GM21786 (cell line): ENCODE measurements at regions not wholly inside any gene's neighbourhood (a gene's known extent, or its start where the extent isn't known, plus 50 kb on each side); places are given as distances from the start of the nearest gene placed in this dataset.
"Not testable (repeated sequence)": the region's sequence is repeated elsewhere in the genome, so short reads cannot be mapped to it uniquely, and the experiment has no call there.

ENCODE experiments used
- ATAC-seq: cut with Tn5 transposase; IDR thresholded peaks from one replicate; pipeline ENCODE4 v1.9.1; 2021; ENCODE audit not compliant: unreplicated experiment

DNA sequence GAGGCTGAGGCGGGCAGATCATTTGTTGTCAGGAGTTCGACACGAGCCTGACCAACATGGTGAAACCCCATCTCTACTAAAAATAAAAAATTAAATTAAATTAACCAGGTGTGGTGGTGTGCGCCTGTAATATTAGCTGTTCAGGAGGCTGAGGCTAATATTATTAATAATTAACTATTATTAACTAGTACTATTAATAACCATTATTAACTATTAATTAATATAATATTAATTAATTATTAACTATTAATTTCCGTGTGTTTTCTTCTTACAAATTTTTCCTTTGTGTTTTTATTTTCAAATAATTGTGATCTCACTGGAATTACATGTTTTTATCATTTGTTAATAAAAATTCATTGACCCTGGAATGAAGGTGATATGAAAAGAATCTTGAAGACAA is 557.4 kb upstream of the ADGRB3 start:
- no peak for ATAC-seq

DNA sequence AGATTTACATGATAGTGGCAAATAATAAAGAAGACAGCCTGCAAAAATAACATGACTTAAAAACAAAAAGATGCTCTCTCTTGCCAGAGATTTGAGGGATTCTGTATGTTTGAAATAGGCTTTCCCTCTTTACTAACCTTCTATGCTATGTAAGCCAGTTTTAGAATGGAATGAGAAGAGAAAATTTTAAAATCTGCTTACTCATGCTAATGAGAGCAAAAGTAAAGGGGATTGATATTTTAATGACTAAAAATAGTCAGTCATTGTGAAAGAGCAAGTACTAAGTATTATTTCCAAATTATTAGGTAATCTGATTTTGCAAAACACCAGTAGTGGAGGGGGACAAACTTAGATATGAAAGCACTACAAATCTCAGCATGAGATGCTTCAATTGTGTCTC is 563.3 kb upstream of the ADGRB3 start:
- ATAC-seq, result no peak

DNA sequence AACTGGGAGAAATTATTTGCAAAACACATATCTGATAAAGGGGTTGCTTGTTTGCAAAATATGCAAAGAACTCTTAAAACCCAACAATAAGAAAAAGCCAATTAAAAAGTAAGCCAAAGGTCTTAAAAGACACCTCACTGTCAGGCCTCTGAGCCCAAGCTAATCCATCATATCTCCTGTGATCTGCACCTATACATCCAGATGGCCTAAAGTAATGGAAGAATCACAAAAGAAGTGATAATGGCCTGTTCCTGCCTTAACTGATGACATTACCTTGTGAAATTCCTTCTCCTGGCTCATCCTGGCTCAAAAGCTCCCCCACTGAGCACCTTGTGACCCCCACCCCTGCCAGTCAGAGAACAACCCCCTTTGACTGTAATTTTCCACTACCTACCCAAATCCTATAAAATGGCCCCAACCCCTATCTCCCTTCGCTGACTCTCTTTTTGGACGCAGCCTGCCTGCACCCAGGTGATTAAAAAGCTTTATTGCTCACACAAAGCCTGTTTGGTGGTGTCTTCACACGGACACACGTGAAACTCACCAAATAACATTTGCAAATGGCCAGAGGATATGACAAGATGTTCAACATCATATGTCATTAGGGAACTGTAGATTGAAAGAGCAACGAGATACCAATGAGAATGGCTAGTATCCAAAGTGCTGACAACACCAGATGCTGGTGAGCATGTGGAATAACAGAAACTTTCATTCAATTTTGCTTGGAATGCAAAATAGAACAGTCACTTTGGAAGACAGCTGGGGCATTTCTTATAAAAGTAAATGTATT is 565.0 kb upstream of the ADGRB3 start:
- ATAC-seq, result no peak

DNA sequence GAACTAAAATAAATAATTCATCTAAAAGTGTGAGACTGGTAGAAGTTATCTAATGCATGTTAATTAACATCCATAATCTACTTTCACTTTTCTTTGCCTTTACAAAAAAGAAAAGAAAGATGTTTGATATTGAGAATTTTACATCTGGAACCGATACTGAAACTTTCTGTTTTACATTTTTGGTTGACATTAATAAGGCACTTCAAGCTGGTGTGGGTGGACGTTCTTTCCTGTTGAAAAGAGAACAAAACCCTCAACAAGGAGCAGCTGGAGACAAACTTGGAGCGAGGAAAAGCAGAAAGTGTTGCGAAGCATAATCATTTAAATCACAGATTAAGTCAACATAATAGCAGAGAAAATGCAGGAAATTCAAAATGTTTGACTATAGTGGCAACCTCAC is 575.2 kb upstream of the ADGRB3 start:
- ATAC-seq, result peak; percentile 81

DNA sequence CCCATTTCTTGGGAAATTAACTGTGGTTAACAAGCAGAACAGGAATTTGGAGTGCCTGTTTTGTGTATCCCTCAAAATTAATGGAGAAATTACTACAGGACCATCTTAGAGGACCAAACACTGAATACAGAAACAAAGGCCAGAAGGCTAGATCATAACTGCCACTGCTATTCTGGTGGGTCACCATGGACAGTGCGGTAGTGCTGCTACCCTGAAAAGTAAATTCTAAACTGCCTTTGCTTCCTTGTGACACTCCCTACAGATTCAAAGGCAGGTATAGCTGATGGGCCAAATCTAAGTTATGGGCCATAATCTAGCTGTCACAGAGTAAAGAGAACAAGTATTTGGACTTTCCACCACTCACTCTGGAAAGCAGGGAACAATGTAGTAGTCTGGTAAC is 575.8 kb upstream of the ADGRB3 start:
- ATAC-seq, result peak; percentile 5

DNA sequence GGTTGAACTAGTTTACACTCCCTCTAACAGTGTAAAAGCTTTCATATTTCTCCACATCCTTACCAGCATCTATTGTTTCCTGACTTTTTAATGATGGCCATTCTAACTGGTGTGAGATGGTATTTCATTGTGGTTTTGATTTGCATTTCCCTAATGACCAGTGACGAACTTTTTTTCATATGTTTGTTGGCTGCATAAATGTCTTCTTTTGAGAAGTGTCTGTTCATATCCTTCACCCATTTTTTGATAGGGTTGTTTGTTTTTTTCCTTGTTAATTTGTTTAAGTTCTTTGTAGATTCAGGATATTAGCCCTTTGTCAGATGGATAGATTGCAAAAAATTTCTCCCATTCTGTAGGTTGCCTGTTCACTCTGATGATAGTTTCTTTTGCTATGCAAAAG is 578.5 kb upstream of the ADGRB3 start:
- not testable (repeated sequence) for ATAC-seq

DNA sequence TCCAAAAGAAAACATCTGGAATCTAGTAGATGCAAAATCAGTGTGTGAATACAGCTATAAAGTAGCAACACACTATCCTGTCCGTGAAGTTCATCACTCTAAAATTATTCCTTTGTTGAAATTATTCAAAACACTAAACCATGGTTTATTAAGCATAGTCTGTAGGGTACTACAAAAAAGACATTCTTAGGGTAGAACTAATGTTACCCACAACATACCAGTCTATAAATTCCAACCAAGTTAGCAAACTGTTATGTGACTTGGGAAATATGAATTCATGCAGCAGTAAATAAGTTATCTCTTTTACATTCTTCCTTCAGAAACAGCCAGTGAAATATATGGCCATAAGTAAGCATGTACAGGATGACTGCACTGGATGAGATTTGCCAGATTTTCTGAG is 580.3 kb upstream of the ADGRB3 start:
- ATAC-seq, result no peak

DNA sequence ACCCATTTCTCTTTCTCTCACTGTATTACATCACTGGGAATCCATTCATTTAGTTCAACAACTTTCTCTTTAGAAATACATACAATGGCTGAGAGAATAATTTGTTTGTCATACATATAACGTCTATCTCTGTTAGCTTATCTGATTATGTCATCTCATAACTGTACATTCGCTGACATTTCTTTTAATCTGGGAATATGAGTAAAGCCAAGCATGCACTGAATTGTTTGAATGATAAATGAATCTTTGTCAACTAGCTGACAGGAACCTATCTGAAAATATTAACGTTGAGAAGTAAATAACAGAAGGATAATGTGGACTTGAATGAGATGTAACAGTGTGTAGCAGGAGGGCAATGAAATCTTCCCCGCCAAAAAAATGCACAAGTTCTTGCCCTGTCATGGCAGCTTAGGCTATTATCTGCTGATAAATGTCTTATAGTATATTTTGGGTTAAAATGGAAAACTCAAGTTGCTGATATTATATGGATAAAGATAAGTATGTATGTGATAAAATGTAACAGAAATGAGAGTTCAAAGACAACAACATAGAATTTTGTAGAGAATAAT is 581.2 kb upstream of the ADGRB3 start:
- ATAC-seq, result no peak

DNA sequence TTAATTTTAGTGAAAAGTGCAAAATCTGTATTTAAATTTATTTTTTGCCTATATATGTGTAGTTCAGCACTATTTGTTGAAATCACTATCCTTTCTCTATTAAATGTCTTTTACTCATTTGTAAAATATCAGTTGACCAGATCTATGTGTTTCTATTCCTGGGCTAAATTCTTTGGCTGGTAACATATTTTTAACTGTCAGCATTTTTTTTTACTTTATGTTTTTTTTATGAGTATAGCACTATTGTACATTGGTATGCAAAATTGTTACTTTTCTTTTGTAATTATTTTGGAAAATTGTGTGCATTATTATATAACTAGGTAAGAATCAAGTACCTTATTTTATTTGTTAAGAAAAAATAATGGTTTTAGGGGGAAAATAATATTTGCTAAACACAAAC is 582.8 kb upstream of the ADGRB3 start:
- no peak for ATAC-seq

DNA sequence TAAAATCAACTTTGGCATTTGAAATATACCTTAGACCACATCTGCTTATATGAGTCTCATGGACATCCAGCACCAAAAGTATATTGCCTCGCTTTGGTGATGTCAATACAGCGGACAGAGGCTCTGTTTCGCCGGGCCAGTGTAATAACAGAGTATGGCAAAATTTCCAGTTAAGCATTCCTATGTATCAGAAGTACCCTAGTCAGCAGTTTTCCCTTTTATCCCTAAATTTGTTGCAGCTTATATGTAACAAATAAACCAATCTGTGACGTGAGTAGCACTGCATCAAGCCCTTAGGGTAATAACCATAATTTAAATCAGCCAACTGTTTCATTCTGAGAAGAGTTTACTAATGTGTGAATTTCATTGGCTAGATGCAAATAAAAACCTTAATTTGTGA is 585.5 kb upstream of the ADGRB3 start:
- ATAC-seq, result no peak

DNA sequence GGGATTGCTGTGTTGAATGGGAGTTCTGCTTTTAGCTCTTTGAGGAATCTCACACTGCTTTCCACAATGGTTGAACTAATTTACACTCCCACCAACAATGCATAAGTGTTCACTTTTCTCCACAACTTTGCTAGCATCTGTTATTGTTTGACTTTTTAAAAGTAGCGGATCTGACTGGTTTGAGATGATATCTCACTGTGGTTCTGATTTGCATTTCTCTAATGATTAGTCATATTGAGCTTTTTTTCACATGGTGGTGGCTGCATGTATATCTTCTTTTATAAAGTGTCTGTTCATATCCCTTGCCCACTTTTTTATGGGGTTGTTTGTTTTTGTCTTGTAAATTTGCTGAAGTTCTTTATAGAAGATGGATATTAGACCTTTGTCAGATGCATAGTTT is 588.3 kb upstream of the ADGRB3 start:
- no peak for ATAC-seq

DNA sequence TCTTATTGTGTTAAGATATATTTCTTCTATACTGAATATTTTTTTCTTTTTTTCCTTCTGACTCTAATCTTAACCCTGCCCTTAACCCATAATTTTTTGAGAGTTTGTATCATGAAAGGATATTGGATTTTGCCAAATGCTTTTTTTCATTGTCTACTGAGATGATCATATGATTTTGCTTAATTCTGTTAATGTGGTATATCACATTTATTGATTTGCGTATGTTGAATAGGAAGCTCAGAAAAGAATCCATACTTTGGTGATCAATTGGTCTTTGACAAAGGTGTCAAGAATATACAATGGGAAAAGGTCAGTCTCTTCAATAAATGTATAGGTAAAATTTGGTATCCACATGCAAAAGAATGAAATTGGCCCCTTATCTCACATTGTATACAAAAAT is 588.8 kb upstream of the ADGRB3 start:
- no peak for ATAC-seq

DNA sequence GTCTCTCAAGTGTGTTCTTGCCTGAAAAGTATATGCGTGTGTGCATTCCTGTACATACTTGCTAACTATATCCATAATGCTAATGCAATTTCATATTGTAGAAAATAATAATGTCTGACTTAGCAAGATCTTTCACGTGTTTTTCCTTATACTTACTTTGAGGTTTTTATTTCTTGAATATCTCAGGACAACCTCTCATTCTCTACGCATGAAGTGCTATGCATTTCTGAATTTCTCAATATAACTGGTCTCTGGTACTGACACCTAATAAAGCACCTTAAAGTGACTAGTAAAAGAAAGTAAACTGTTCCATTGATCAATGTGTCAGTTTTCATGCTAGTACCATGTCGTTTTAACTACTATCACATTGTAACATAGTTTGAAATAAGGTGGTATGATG is 589.9 kb upstream of the ADGRB3 start:
- ATAC-seq, result no peak

DNA sequence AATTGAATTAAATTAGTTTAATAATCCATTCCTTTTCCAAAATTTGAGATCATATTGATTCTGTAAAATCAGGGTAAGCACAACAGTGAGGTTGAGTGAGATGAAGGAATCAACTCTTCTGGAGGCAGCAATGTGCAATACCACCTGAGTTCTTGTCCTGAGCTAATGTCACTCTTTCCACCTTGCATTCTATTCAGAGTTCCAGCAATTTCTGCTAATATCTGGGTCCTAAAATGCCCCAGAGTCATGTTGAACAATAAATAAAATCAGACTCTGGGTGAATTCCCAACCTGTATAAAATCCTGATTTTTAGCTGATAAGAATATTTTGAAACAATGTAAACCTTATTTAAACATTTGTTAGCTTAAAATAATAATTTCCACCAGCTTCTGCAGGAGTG is 590.8 kb upstream of the ADGRB3 start:
- no peak for ATAC-seq

DNA sequence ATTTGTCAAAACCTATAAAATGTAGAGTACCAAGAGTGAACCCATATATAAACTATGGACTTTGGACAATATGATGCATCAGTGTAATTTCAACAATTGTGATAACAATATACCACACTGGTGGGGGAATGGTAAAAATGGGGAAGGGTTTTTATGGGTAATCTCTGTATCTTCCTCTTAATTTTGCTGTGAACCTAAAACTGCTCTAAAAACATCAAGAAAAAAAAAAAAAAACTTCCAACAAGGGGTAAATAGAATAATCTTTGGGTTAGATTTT is 592.0 kb upstream of the ADGRB3 start:
- no peak for ATAC-seq

DNA sequence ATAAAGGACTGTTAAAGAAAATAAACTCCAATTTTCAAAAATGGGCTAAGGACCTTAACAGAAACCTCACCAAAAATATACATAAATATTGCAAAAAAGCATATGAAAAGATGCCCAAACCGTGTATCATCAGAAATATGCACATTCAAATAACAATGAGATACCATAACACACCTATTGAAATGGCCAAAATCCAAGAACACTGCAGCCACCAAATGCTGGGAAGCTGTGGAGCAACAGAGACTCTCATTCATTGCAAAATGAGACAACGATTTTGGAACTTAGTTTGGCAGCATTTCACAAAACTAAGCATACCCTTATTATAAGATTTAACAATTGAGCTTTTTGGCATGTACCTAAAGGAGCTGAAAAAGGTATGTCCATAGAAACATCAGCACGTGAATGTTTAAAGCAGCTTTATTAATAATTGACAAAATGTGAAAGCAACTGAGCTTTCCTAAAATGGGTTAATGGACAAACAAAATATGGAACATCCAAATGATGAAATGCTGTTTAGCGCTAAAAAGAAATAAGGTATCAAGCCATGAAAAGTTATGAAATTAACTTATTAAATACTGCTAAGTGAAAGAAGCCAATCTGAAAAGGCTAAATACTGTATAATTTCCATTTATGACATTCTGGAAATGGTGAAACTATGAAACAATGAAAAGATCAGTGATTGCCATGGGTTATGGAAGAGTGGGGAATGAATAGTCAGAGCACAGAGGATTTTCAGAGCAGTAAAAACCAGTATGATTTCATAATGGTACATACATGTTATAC is 592.6 kb upstream of the ADGRB3 start:
- ATAC-seq, result no peak

DNA sequence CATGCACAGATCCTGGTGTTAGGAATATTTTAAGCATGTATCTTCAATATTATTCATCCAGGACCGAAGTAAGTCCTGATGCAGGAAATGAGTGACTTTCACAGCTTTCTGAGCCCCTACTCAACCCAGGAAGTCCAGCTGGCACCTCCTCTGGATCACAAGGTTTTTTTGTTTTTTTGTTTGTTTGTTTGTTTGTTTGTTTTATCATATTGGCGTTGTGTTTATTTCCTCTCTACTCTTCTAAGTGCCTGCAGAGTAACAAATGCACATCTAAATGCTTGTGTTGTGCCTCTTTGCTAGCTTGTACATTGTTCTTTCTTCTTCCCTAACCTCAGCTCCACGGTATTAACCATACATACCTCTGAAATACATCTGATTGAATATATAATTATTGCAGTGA is 594.3 kb upstream of the ADGRB3 start:
- no peak for ATAC-seq

DNA sequence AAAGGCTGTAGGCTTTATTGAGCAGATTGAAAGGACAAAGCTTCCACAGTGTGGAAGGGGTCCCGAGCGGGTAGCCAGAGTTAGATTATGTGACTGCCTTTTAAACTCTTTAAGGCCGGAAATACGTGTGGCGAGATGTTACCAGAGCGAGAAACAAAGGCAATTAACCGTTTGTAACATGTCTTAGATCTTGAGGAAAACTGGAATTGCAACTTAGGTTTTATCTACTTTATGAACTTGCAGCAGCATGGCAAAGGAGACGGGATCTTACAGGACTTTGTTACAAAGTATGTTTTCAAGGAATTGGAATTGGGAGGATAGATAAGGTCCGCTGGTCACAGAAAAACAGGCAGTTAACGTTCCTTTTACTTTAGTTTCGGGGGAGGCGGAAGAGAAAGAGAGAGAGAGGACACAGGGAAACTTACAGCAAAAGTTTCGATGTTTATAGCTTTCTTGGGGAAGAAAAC is 594.7 kb upstream of the ADGRB3 start:
- no peak for ATAC-seq

DNA sequence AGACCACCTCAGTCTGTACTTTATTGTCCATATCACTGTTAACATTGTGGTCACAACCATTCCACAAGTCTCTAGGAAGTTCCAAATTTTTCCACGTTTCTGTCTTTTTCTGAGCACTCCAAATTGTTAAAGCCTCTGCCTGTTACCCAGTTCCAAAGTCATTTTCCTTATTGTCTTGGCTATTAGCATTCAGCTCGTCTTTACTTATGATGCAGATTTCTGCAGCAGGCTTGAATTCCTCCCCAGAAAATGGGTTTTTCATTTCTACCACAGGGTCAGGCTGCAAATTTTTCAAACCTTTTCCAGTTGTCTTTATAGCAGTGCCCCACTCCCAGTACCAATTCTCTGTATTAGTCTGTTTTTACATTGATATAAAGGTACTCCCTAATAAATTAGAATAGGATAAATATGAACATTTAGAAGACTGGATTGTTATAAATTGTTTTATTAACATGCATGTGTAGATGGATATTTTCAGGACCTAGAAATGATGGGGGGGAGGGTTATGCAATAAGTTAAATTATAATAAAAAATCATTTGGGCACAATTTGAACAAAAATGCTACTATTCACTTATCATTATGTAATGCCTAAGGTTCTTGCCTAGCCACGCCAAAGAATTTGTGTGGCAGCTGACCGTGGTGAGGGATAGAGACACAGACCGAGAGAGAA is 595.3 kb upstream of the ADGRB3 start:
- no peak for ATAC-seq

DNA sequence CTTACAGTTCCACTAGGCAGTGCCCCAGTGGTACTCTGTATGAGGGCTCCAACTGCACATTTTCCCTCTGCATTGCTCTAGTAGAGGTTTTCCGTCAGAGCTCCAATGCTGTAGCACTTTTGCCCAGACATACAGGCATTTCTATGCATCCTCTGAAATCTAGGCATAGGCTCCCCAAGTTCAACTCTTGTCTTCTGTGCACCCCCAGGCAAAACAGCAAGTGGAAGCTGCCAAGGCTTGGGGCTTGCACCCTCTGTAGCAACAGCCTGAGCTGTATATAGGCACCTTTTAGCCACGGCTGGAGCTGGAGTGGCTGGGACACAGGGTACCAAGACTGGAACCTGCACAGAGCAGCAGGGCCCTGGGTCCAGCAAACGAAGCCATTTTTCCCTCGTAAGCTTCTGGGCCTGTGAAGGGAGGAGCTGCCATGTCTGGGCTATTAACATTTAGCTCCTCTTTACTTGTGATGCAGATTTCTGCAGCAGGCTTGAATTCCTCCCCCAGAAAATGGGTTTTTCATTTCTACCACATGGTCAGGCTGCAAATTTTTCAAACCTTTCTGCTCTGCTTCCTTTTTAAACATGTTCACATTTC is 596.2 kb upstream of the ADGRB3 start:
- ATAC-seq, result no peak

DNA sequence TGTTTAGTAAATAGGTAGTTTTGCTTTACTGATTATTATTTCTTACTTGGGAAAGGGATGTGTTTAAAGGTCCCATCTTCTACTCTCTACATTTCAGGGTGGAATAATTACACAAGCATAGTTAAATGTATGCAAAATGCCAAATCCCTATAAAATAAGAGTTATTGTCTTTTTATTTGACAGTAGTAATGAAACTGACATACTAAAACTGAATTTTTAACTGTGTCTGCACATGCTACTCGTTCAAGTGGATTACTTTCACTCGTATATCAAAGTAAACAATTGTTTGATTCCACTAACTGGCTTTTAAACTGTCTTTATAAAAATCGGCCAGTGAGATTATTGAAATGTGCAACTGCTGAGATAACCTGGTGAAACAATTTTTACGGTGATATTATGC is 602.9 kb upstream of the ADGRB3 start:
- no peak for ATAC-seq
